Neuronal stem cell (in vitro differentiated cells): ENCODE measurements at regions not wholly inside any gene's neighbourhood (a gene's known extent, or its start where the extent isn't known, plus 50 kb on each side); places are given as distances from the start of the nearest gene placed in this dataset.

Source experiments
- DNase-seq: peaks from one replicate; pipeline ENCODE4 v3.0.0-alpha.2; 2013; ENCODE audit warnings: low spot score
- H2AFZ ChIP-seq: one replicate; pipeline ENCODE4 v1.6.1; 2013; ENCODE audit warnings: mild to moderate bottlenecking, low read length, inconsistent platforms
- H2AK5ac ChIP-seq: 2 replicates; pipeline ENCODE4 v1.6.1; 2013; ENCODE audit warnings: low read depth, mild to moderate bottlenecking, inconsistent platforms, low read length, moderate library complexity, mixed read lengths
- H2BK120ac ChIP-seq: 2 replicates; pipeline ENCODE4 v1.6.1; 2013; ENCODE audit warnings: low read depth, mild to moderate bottlenecking, inconsistent platforms, low read length, moderate library complexity, mixed read lengths
- H2BK12ac ChIP-seq: one replicate; pipeline ENCODE4 v1.6.1; 2013; ENCODE audit warnings: low read length, inconsistent platforms
- H2BK15ac ChIP-seq: 2 replicates; pipeline ENCODE4 v1.6.1; 2013; ENCODE audit warnings: mild to moderate bottlenecking, low read length, inconsistent platforms, mixed read lengths
- H2BK5ac ChIP-seq: one replicate; pipeline ENCODE4 v1.6.1; 2013; ENCODE audit warnings: inconsistent platforms, mild to moderate bottlenecking, low read length, moderate library complexity
- H3K14ac ChIP-seq: one replicate; pipeline ENCODE4 v1.6.1; 2013; ENCODE audit warnings: low read length, inconsistent platforms
- H3K18ac ChIP-seq: 2 replicates; pipeline ENCODE4 v1.6.1; 2013; ENCODE audit warnings: low read length, inconsistent platforms
- H3K23ac ChIP-seq: 2 replicates; pipeline ENCODE4 v1.6.1; 2013; ENCODE audit warnings: low read depth, mild to moderate bottlenecking, mixed read lengths, low read length, inconsistent platforms; ENCODE audit not compliant: poor library complexity
- H3K27ac ChIP-seq: replicated peaks from 3 replicates; pipeline ENCODE4 v1.5.1; 2013; ENCODE audit warnings: low read length, inconsistent platforms
- H3K27me3 ChIP-seq, 3 experiments: 2 replicates each; pipeline ENCODE4 v1.6.1; 2013; ENCODE audit warnings: low read length in 3 of 3, mild to moderate bottlenecking in 2 of 3, inconsistent platforms in 1 of 3, low read depth in 1 of 3, mixed read lengths in 1 of 3, moderate library complexity in 1 of 3; ENCODE audit not compliant: control insufficient read depth in 3 of 3, insufficient read depth in 3 of 3
- H3K36me3 ChIP-seq, 2 donors: replicated peaks in 1 of 2; 2 replicates each; pipeline ENCODE4 v1.6.1; 2013; ENCODE audit warnings: low read length in 2 of 2; ENCODE audit not compliant: control insufficient read depth in 2 of 2, insufficient read depth in 2 of 2
- H3K4ac ChIP-seq: 2 replicates; pipeline ENCODE4 v1.6.1; 2013; ENCODE audit warnings: inconsistent platforms, mild to moderate bottlenecking, low read length, moderate library complexity
- H3K4me1 ChIP-seq, 2 donors: 1 replicate in 1 of 2; 2 replicates in 1 of 2; pipeline ENCODE4 v1.6.1; 2013; ENCODE audit warnings: low read length in 2 of 2, low read depth in 1 of 2; ENCODE audit not compliant: control insufficient read depth in 2 of 2, insufficient read depth in 1 of 2
- H3K4me2 ChIP-seq: one replicate; pipeline ENCODE4 v1.6.1; 2013; ENCODE audit warnings: mild to moderate bottlenecking, low read length, inconsistent platforms; ENCODE audit not compliant: insufficient read depth, poor library complexity, severe bottlenecking
- H3K4me3 ChIP-seq, 2 donors: 2 replicates each; pipeline ENCODE4 v1.5.1; 2013; ENCODE audit warnings: low read length in 2 of 2, mild to moderate bottlenecking in 2 of 2, inconsistent platforms in 1 of 2, moderate library complexity in 1 of 2
- H3K79me1 ChIP-seq: one replicate; pipeline ENCODE4 v1.6.1; 2013; ENCODE audit warnings: low read depth, mild to moderate bottlenecking, inconsistent platforms, low read length, moderate library complexity
- H3K9ac ChIP-seq: one replicate; pipeline ENCODE4 v1.6.1; 2013; ENCODE audit warnings: mild to moderate bottlenecking, low read depth, low read length, inconsistent platforms; ENCODE audit not compliant: poor library complexity
- H3K9me3 ChIP-seq, 2 donors: replicated peaks in 1 of 2; 2 replicates each; pipeline versions ENCODE3 to v1.6.1; 2013; ENCODE audit warnings: low read length in 2 of 2, mild to moderate bottlenecking in 2 of 2, inconsistent platforms in 1 of 2, low read depth in 1 of 2, mixed read lengths in 1 of 2, moderate library complexity in 1 of 2; ENCODE audit not compliant: control insufficient read depth in 2 of 2, insufficient read depth in 1 of 2
- H4K8ac ChIP-seq: one replicate; pipeline ENCODE4 v1.6.1; 2013; ENCODE audit warnings: low read depth, mild to moderate bottlenecking, inconsistent platforms, low read length, moderate library complexity
- H4K91ac ChIP-seq: one replicate; pipeline ENCODE4 v1.6.1; 2013; ENCODE audit warnings: low read length, low read depth, mild to moderate bottlenecking, inconsistent platforms; ENCODE audit not compliant: poor library complexity
- WGBS, 2 donors: extraction: QIAGEN DNeasy Blood & Tissue Kit; methylation state at CpG; one replicate each; pipeline ENCODE4 v1.1.7; 2013; ENCODE audit warnings: missing lambda C conversion rate in 2 of 2, mixed read lengths in 1 of 2; ENCODE audit not compliant: insufficient read length in 2 of 2, insufficient replicate concordance in 1 of 2; ENCODE audit errors: extremely low coverage in 2 of 2; 5-methylcytosine and 5-hydroxymethylcytosine counted together

DNA sequence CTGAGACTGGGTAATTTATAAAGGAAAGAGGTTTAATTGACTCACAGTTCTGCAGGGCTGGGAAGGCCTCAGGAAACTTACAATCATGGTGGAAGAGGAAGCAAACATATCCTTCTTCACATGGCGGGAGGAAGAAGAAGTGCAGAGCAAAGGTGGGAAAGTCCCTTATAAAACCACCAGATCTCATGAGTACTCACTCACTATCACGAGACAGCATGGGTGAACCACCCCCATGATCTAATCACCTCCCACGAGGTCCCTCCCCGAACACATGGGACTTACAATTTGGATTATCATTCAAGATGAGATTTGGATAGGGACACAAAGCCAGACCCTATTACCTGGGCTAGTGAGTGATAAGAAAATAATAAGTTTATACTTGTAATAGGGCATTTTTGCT lies 70.6 kb upstream of the HS3ST2 start:
- no peak overlapping the region for H2AK5ac ChIP-seq
- H3K14ac ChIP-seq: no peak overlapping the region
- H2BK12ac ChIP-seq: no peak overlapping the region
- no peak overlapping the region for H3K27ac ChIP-seq
- H3K27me3 ChIP-seq: no peaks in the 10 kb centered on the region
- no peak overlapping the region for H2BK5ac ChIP-seq
- no peak overlapping the region for H3K23ac ChIP-seq
- H2BK15ac ChIP-seq: no peak overlapping the region
- H2AFZ ChIP-seq: no peak overlapping the region
- no peak overlapping the region for H3K4me2 ChIP-seq
- no peak overlapping the region for H3K18ac ChIP-seq
- no peak overlapping the region for H3K4ac ChIP-seq
- H3K9ac ChIP-seq: no peak overlapping the region
- H3K79me1 ChIP-seq: no peaks in the 10 kb centered on the region
- H3K4me1 ChIP-seq: peaks cover 0 to 1% of the 10 kb centered on the region in 2 donors
- no CpG with 5 or more reads among the region's 4 CpGs for WGBS, 2 donors
- DNase-seq: no peak
- H3K9me3 ChIP-seq: no peaks in the 10 kb centered on the region
- no peak overlapping the region for H2BK120ac ChIP-seq
- H4K91ac ChIP-seq: no peak overlapping the region
- no peak overlapping the region for H3K4me3 ChIP-seq
- H3K36me3 ChIP-seq: no peaks in the 10 kb centered on the region
- no peak overlapping the region for H4K8ac ChIP-seq

DNA sequence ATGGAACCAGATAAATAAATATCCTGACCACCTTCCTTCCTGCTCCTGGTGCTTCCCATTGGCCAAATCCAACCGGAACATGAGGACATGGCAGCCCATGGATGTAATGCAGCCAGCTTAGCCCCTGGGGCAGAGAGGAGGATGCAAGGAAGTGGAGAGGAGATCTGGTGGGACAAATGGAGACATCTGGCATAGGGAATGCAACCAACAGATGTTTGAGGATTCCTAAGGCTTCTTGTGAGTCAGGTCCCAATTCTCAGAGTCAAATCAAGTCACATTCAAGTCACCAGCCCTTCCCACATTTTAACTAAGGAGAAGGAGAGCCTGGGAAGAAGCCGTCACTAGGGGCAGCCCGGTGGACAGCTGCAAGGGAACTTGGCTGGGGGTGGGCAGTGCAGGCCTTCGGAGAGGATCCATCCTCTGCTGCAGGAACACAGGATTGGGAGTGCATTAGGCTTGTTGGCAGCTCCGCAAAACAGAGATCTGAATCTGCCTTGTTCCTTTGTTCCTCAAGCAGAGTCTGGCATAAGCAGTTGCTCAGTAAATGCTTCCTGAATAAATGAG lies 62.8 kb upstream of the HS3ST2 start:
- Histone ChIP-seq H2BK15ac (no peak overlapping the region), H2BK120ac (no peak overlapping the region), H3K14ac (no peak overlapping the region), H3K27ac (no peak overlapping the region), H3K4me2 (no peak overlapping the region), H3K4me3 (no peak overlapping the region), H3K4me1 (peaks cover 0 to 2% of the 10 kb centered on the region in 2 donors), H2BK5ac (no peak overlapping the region), H4K8ac (no peak overlapping the region), H3K36me3 (no peaks in the 10 kb centered on the region), H2BK12ac (no peak overlapping the region), H2AFZ (no peak overlapping the region), H3K79me1 (no peaks in the 10 kb centered on the region), H3K18ac (no peak overlapping the region), H3K4ac (no peak overlapping the region), H3K23ac (no peak overlapping the region), H3K9me3 (no peaks in the 10 kb centered on the region), H2AK5ac (no peak overlapping the region), H3K9ac (no peak overlapping the region), H4K91ac (no peak overlapping the region), H3K27me3 (no peaks in the 10 kb centered on the region)
- WGBS, 2 donors: no CpG with 5 or more reads among the region's 5 CpGs
- DNase-seq: no peak

DNA sequence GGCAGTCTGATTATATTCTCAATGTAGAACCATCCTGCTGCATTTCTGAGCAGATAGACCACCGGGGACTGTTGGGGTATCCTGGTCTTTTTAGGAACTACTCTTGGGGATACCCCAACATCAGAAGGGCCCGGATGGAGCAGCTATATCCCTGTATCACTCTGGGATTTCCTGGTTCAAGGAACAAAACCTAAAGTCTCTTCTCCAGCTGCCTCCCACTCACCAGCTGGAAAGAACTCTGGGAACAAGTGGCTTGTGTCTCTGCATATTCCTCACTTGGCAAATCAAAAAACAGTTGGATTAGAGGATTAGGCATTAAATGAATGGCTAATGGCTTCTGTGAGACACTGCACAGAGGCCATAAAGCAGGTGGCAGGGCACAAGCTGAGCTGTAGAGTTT lies 62.3 kb upstream of the HS3ST2 start:
- Histone ChIP-seq H3K36me3 (no peaks in the 10 kb centered on the region), H3K4ac (no peak overlapping the region), H4K91ac (no peak overlapping the region), H3K23ac (no peak overlapping the region), H3K9me3 (no peaks in the 10 kb centered on the region), H2BK15ac (no peak overlapping the region), H3K4me3 (no peak overlapping the region), H2BK12ac (no peak overlapping the region), H3K27me3 (no peaks in the 10 kb centered on the region), H3K14ac (no peak overlapping the region), H3K4me1 (peaks cover 0 to 2% of the 10 kb centered on the region in 2 donors), H2BK120ac (no peak overlapping the region), H2BK5ac (no peak overlapping the region), H3K79me1 (no peaks in the 10 kb centered on the region), H3K27ac (no peak overlapping the region), H3K4me2 (no peak overlapping the region), H2AFZ (no peak overlapping the region), H3K18ac (no peak overlapping the region), H3K9ac (no peak overlapping the region), H4K8ac (no peak overlapping the region), H2AK5ac (no peak overlapping the region)
- no peak for DNase-seq
- WGBS, 2 donors: no CpG with 5 or more reads among the region's 2 CpGs

DNA sequence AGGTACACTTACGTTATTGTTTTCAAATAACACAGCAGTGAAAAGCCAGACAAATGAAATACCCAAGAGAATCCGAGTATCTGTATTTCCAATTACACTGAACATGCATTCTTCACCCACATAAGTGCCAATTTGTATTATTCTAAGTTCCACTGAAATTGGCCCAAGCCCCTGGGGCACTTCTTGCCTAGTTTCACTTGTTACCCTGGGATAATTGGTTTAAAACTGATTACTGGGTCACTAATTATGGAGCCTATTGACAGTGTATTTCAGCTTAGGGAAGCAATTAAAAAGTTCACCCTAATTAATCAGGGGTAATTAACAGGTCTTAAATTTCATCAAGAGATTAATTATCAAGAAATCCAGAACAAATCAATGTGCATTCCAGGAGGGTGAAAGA lies 60.5 kb upstream of the HS3ST2 start:
- H2BK12ac ChIP-seq: no peak overlapping the region

More for the DNA sequence above, 60.5 kb upstream of the HS3ST2 start:
- DNase-seq: no peak
- Histone ChIP-seq H3K4me1 (peaks cover 0 to 2% of the 10 kb centered on the region in 2 donors), H3K79me1 (no peaks in the 10 kb centered on the region), H2BK5ac (no peak overlapping the region), H3K36me3 (no peaks in the 10 kb centered on the region), H3K4me2 (no peak overlapping the region), H3K27ac (no peak overlapping the region), H2AFZ (no peak overlapping the region), H4K8ac (no peak overlapping the region), H3K18ac (no peak overlapping the region), H2AK5ac (no peak overlapping the region), H3K27me3 (no peaks in the 10 kb centered on the region), H3K14ac (no peak overlapping the region), H2BK120ac (no peak overlapping the region), H3K9ac (no peak overlapping the region), H3K9me3 (no peaks in the 10 kb centered on the region), H3K4ac (no peak overlapping the region), H4K91ac (no peak overlapping the region), H2BK15ac (no peak overlapping the region), H3K23ac (no peak overlapping the region), H3K4me3 (no peak overlapping the region)
- WGBS, 2 donors: no CpG with 5 or more reads among the region's 2 CpGs
